ENCODE measurements at regions not wholly inside any gene's neighbourhood (a gene's known extent, or its start where the extent isn't known, plus 50 kb on each side); places are given as distances from the start of the nearest gene placed in this dataset.

GRCh38 chr16:48004141-48004695 lies 151.6 kb downstream of the ABCC12 start:
- no peak for TF ChIP-seq POLR2A (IDR thresholded peaks at IDR 0.05)
- TF ChIP-seq, protein P1, sequence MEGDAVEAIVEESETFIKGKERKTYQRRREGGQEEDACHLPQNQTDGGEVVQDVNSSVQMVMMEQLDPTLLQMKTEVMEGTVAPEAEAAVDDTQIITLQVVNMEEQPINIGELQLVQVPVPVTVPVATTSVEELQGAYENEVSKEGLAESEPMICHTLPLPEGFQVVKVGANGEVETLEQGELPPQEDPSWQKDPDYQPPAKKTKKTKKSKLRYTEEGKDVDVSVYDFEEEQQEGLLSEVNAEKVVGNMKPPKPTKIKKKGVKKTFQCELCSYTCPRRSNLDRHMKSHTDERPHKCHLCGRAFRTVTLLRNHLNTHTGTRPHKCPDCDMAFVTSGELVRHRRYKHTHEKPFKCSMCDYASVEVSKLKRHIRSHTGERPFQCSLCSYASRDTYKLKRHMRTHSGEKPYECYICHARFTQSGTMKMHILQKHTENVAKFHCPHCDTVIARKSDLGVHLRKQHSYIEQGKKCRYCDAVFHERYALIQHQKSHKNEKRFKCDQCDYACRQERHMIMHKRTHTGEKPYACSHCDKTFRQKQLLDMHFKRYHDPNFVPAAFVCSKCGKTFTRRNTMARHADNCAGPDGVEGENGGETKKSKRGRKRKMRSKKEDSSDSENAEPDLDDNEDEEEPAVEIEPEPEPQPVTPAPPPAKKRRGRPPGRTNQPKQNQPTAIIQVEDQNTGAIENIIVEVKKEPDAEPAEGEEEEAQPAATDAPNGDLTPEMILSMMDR (IDR thresholded peaks at IDR 0.05): no peak
- no peak for TF ChIP-seq POLR2AphosphoS5 (IDR thresholded peaks at IDR 0.05)
